ENCODE measurements at regions not wholly inside any gene's neighbourhood (a gene's known extent, or its start where the extent isn't known, plus 50 kb on each side); places are given as distances from the start of the nearest gene placed in this dataset.

GRCh38 chr2:136189221-136189782 lies 71.4 kb upstream of the CXCR4 start:
- TF ChIP-seq, protein P1, sequence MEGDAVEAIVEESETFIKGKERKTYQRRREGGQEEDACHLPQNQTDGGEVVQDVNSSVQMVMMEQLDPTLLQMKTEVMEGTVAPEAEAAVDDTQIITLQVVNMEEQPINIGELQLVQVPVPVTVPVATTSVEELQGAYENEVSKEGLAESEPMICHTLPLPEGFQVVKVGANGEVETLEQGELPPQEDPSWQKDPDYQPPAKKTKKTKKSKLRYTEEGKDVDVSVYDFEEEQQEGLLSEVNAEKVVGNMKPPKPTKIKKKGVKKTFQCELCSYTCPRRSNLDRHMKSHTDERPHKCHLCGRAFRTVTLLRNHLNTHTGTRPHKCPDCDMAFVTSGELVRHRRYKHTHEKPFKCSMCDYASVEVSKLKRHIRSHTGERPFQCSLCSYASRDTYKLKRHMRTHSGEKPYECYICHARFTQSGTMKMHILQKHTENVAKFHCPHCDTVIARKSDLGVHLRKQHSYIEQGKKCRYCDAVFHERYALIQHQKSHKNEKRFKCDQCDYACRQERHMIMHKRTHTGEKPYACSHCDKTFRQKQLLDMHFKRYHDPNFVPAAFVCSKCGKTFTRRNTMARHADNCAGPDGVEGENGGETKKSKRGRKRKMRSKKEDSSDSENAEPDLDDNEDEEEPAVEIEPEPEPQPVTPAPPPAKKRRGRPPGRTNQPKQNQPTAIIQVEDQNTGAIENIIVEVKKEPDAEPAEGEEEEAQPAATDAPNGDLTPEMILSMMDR (IDR thresholded peaks at IDR 0.05 in 4 of 5, conservative IDR thresholded peaks at IDR 0.05 in 1 of 5): no peak
- TF ChIP-seq POLR2A (IDR thresholded peaks at IDR 0.05): no peak
